Uterus (tissue), 2 donors: ENCODE measurements at regions not wholly inside any gene's neighbourhood (a gene's known extent, or its start where the extent isn't known, plus 50 kb on each side); places are given as distances from the start of the nearest gene placed in this dataset.
"Not testable (repeated sequence)": the region's sequence is repeated elsewhere in the genome, so short reads cannot be mapped to it uniquely, and the experiment has no call there.

Experiments
- POLR2A ChIP-seq, 2 donors: fragments of 450-650 bp; IDR thresholded peaks; one replicate each; pipeline ENCODE4 v1.6.1; 2016; ENCODE audit warnings: antibody characterized with exemption in 2 of 2, mild to moderate bottlenecking in 1 of 2, moderate library complexity in 1 of 2
- TF ChIP-seq, protein P1 (sequence below), 4 experiments: fragments of 200-600 bp in 2 of 4; fragments of 450-650 bp in 2 of 4; sonication (generic) in 2 of 4; IDR thresholded peaks; one replicate each; pipeline ENCODE4 v1.5.1; 2016 to 2019; ENCODE audit warnings: antibody characterized with exemption in 4 of 4, mild to moderate bottlenecking in 2 of 4, moderate library complexity in 1 of 4

DNA sequence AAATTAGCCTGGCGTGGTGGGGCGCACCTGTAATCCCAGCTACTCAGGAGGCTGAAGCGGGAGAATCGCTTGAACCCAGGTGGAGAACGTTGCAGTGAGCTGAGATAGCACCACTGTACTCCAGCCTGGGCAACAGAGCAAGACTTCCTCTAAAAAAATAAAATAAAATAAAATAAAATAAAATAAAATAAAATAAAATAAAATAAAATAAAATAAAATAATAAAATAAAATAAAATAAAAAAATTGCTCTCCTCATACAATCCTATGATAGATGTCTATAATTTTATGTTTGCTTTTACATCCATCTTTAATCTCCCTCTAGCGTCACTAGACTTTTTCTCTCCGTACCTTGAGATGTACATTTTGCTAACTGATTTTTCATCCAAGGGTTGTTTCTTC is 51.8 kb upstream of the CPSF6 start:
- TF ChIP-seq, protein P1, sequence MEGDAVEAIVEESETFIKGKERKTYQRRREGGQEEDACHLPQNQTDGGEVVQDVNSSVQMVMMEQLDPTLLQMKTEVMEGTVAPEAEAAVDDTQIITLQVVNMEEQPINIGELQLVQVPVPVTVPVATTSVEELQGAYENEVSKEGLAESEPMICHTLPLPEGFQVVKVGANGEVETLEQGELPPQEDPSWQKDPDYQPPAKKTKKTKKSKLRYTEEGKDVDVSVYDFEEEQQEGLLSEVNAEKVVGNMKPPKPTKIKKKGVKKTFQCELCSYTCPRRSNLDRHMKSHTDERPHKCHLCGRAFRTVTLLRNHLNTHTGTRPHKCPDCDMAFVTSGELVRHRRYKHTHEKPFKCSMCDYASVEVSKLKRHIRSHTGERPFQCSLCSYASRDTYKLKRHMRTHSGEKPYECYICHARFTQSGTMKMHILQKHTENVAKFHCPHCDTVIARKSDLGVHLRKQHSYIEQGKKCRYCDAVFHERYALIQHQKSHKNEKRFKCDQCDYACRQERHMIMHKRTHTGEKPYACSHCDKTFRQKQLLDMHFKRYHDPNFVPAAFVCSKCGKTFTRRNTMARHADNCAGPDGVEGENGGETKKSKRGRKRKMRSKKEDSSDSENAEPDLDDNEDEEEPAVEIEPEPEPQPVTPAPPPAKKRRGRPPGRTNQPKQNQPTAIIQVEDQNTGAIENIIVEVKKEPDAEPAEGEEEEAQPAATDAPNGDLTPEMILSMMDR (IDR thresholded peaks at IDR 0.05), result not testable (repeated sequence)
- not testable (repeated sequence) for TF ChIP-seq POLR2A (IDR thresholded peaks at IDR 0.05)
